Frontal cortex (tissue), 3 donors: ENCODE measurements at regions not wholly inside any gene's neighbourhood (a gene's known extent, or its start where the extent isn't known, plus 50 kb on each side); places are given as distances from the start of the nearest gene placed in this dataset.
"Not testable (repeated sequence)": the region's sequence is repeated elsewhere in the genome, so short reads cannot be mapped to it uniquely, and the experiment has no call there.

Experiments used
- DNase-seq, 2 donors: peaks; one replicate each; pipeline ENCODE4 v3.0.0; 2012; ENCODE audit warnings: low spot score in 2 of 2
- FAIRE-seq: peaks from 2 replicates; lab custom pipeline; 2012; peaks lifted over from hg19 to GRCh38; lab: Jason Lieb, UNC
- donor health status: control.
- donor health status: control.
- donor health status: control.

- no peak for FAIRE-seq
Measured at GRCh38 chr6:157727629-157728182, 95.3 kb upstream of the SNX9 start.

GRCh38 chr6:157728183-157728881 lies 94.7 kb upstream of the SNX9 start:
- no peak for FAIRE-seq
- DNase-seq: no peak

More at GRCh38 chr6:157727629-157728182, 95.3 kb upstream of the SNX9 start:
- DNase-seq: no peak

- FAIRE-seq (no peak), DNase-seq (no peak)
Measured at GRCh38 chr6:157731221-157731620, 91.8 kb upstream of the SNX9 start.

- FAIRE-seq (no peak), DNase-seq (no peak)
Measured at GRCh38 chr6:157732007-157732406, 91.0 kb upstream of the SNX9 start.

GRCh38 chr6:157732416-157733161 lies 90.5 kb upstream of the SNX9 start:
- FAIRE-seq (no peak), DNase-seq (no peak)

GRCh38 chr6:157736555-157736954 lies 86.5 kb upstream of the SNX9 start:
- FAIRE-seq, DNase-seq: not testable (repeated sequence)

- no peak for FAIRE-seq
- DNase-seq: no peak
Measured at GRCh38 chr6:157741321-157741947, 81.6 kb upstream of the SNX9 start.

GRCh38 chr6:157741948-157742556 lies 81.0 kb upstream of the SNX9 start:
- no peak for DNase-seq
- FAIRE-seq: no peak

GRCh38 chr6:157744102-157744601 lies 78.9 kb upstream of the SNX9 start:
- no peak for FAIRE-seq
- DNase-seq: no peak

GRCh38 chr6:157746897-157747296 lies 76.1 kb upstream of the SNX9 start:
- FAIRE-seq (no peak), DNase-seq (no peak)

GRCh38 chr6:157747370-157747769 lies 75.7 kb upstream of the SNX9 start:
- FAIRE-seq: no peak
- DNase-seq: no peak

- FAIRE-seq (no peak), DNase-seq (no peak)
Measured at GRCh38 chr6:157748839-157749571, 74.0 kb upstream of the SNX9 start.

- not testable (repeated sequence) for FAIRE-seq, DNase-seq
Measured at GRCh38 chr6:157750973-157751372, 72.1 kb upstream of the SNX9 start.

GRCh38 chr6:157751547-157752200 lies 71.4 kb upstream of the SNX9 start:
- no peak for DNase-seq
- no peak for FAIRE-seq

GRCh38 chr6:157752879-157753278 lies 70.2 kb upstream of the SNX9 start:
- FAIRE-seq, DNase-seq: not testable (repeated sequence)

GRCh38 chr6:157753291-157753690 lies 69.8 kb upstream of the SNX9 start:
- DNase-seq (no peak), FAIRE-seq (no peak)

GRCh38 chr6:157753801-157754200 lies 69.2 kb upstream of the SNX9 start:
- DNase-seq, FAIRE-seq: not testable (repeated sequence)

GRCh38 chr6:157754351-157754750 lies 68.7 kb upstream of the SNX9 start:
- no peak for DNase-seq
- no peak for FAIRE-seq
